RWPE1 (cell line): ENCODE measurements at regions not wholly inside any gene's neighbourhood (a gene's known extent, or its start where the extent isn't known, plus 50 kb on each side); places are given as distances from the start of the nearest gene placed in this dataset.

Experiments
- CTCF ChIA-PET: fragments of 350-600 bp; sonication (Branson Sonifier 250); formaldehyde crosslinking; extraction: SDS; loops from one replicate; lab custom pipeline; 2021; lab: Yijun Ruan, JAX
- POLR2A ChIA-PET: fragments of 400-600 bp; formaldehyde crosslinking; extraction: SDS; loops from one replicate; lab custom pipeline; 2020; ENCODE audit warnings: antibody characterized with exemption; ENCODE audit not compliant: low non-redundant PET; lab: Yijun Ruan, JAX
- DNase-seq: peaks from one replicate; pipeline ENCODE4 v3.0.0; 2012; ENCODE audit warnings: low spot score
- H3K27ac ChIP-seq: fragments of 450-650 bp; 2 replicates; pipeline ENCODE4 v1.5.1; 2017
- CTCF ChIP-seq: fragments of 450-650 bp; conservative IDR thresholded peaks from 2 replicates; pipeline ENCODE4 v1.5.1; 2017; ENCODE audit warnings: low read depth, mild to moderate bottlenecking

DNA sequence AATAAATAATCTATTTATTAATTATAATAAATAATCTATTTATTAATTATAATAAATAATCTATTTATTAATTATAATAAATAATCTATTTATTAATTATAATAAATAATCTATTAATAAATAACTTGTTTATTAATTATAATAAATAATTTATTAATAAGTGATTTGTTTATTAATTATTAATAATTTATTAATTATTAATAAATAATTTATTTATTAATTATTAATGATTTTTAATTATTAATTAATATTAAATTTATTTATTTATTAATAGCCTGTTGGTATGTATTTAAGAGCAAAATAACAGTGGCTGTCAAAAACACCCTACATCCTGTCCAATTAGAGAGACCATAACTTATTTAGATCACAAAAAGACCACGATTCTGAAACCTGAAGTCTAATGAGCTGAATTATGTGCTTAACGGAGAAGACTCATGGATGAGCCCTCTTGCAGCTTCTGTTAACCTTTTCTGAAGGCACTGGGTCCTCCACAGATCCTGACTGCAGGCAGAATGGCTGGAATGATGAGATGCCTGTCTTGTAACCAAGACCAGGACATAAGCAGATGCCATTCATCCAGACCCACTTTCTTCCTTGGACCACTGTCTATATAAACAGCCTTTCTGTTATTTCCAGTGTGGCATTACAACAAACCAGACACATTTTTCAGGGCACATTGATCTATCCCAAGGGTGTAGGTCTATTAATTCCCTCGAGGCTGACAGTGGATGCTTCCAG is 134.2 kb downstream of the SETD4 start:
- POLR2A ChIA-PET = no interaction called here
- CTCF ChIA-PET = interaction anchor here (0.6 kb wide), 1 partner anchor 1070 kb away, joined by 3 read pairs; no protein-coding TSS in a partner anchor
- no peak for DNase-seq
- no peak for TF ChIP-seq CTCF
- H3K27ac ChIP-seq = no peak overlapping the region

GRCh38 chr21:35925497-35925896 is 134.8 kb downstream of the SETD4 start:
- TF ChIP-seq CTCF = no peak
- DNase-seq = peak; percentile 16
- ChIA-PET CTCF (no interaction called here), POLR2A (no interaction called here)
- no peak overlapping the region for H3K27ac ChIP-seq

- DNase-seq = no peak
- ChIA-PET CTCF (no interaction called here), POLR2A (no interaction called here)
- TF ChIP-seq CTCF = no peak
- H3K27ac ChIP-seq = no peak overlapping the region
Observed at GRCh38 chr21:35924714-35925301, 135.5 kb downstream of the SETD4 start.

DNA sequence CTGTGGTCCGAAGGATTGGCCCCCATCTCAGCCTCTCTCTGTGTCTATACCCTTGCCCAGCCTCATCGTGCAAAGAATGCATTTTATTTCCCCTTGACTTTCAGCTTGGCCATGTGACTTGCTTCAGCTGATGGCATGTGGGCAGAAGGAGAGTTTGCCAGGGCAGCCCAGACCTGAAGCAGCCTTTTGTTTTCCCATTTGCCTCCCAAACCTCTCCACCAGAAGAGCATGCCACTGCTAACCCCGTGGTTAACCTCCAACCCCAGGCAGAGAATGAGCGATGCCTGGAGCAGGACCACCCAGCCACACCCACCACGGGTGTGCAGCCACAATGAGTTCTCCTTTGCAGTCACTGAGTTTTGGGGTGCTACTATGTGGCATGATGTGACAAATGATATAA is 136.4 kb downstream of the SETD4 start:
- no peak for TF ChIP-seq CTCF
- no peak overlapping the region for H3K27ac ChIP-seq
- ChIA-PET CTCF (no interaction called here), POLR2A (no interaction called here)
- no peak for DNase-seq

DNA sequence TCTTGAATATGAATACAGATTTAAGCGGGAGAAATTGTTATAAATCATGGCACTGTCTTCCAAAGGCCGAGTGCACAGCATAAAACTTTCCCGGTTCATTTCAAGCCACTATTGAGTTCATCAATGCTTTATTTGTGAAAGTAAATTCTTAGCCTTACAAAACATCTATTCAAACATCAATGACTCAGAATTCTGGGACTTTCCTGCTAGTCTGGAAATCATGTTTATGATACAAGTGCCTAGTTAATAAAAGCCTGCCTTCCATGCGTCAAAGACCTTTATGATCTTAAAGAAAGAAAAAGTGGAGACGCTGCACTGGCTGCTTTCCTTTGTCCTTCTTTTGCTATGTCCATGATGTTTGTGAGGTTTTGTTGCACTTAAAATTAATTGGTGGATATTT is 137.7 kb downstream of the SETD4 start:
- no peak overlapping the region for H3K27ac ChIP-seq
- TF ChIP-seq CTCF = no peak
- ChIA-PET CTCF (no interaction called here), POLR2A (no interaction called here)
- DNase-seq = no peak

- CTCF ChIA-PET = interaction anchor here (0.7 kb wide), 1 partner anchor 1001 kb away, joined by 3 read pairs; no protein-coding TSS in a partner anchor
- no peak for DNase-seq
- no peak for TF ChIP-seq CTCF
- POLR2A ChIA-PET = no interaction called here
- no peak overlapping the region for H3K27ac ChIP-seq
Observed at GRCh38 chr21:35921471-35921870, 138.9 kb downstream of the SETD4 start.
